CD14-positive monocyte (primary cell): ENCODE measurements at regions not wholly inside any gene's neighbourhood (a gene's known extent, or its start where the extent isn't known, plus 50 kb on each side); places are given as distances from the start of the nearest gene placed in this dataset.
A peak's percentile ranks its signal among the peaks of the same experiment; 100 is the strongest.

Experiments used
- DNase-seq, 3 donors: peaks; one replicate each; pipeline ENCODE4 v3.0.0-alpha.2; 2011 to 2022
- H2AFZ ChIP-seq: 2 replicates; pipeline ENCODE4 v1.6.0; 2012; ENCODE audit warnings: mild to moderate bottlenecking, low read depth, low read length, inconsistent platforms; ENCODE audit not compliant: insufficient read depth, poor library complexity, severe bottlenecking
- H3K27ac ChIP-seq, 2 donors: 1 replicate in 1 of 2; 2 replicates in 1 of 2; pipeline ENCODE4 v1.5.1; 2012 to 2013; ENCODE audit warnings: low read length in 2 of 2, control low read depth in 1 of 2, inconsistent platforms in 1 of 2, low read depth in 1 of 2, mild to moderate bottlenecking in 1 of 2
- H3K27me3 ChIP-seq, 2 donors: one replicate each; pipeline versions ENCODE4 v1.6.0 to v1.6.1; 2011 to 2013; ENCODE audit warnings: low read length in 2 of 2; ENCODE audit not compliant: control insufficient read depth in 2 of 2, insufficient read depth in 2 of 2
- H3K36me3 ChIP-seq, 2 donors: replicated peaks in 1 of 2; 1 replicate in 1 of 2; 2 replicates in 1 of 2; pipeline versions ENCODE4 v1.5.1 to v1.6.1; 2012 to 2013; ENCODE audit warnings: low read length in 2 of 2, control low read depth in 1 of 2, inconsistent platforms in 1 of 2, mild to moderate bottlenecking in 1 of 2; ENCODE audit not compliant: insufficient read depth in 2 of 2, control insufficient read depth in 1 of 2
- H3K4me1 ChIP-seq, 2 donors: 1 replicate in 1 of 2; 2 replicates in 1 of 2; pipeline versions ENCODE4 v1.5.1 to v1.6.1; 2012 to 2013; ENCODE audit warnings: low read length in 2 of 2, control low read depth in 1 of 2, inconsistent platforms in 1 of 2, mild to moderate bottlenecking in 1 of 2, moderate library complexity in 1 of 2; ENCODE audit not compliant: insufficient read depth in 2 of 2, control insufficient read depth in 1 of 2
- H3K4me2 ChIP-seq: replicated peaks from 2 replicates; pipeline ENCODE3; 2012; ENCODE audit warnings: low read length, moderate library complexity, mild to moderate bottlenecking; ENCODE audit not compliant: poor library complexity, severe bottlenecking; ENCODE audit errors: extremely low read depth
- H3K4me3 ChIP-seq, 3 experiments: fragments of 200-600 bp in 1 of 3; sonication (generic) in 1 of 3; replicated peaks in 1 of 3; 1 replicate in 2 of 3; 2 replicates in 1 of 3; pipeline ENCODE4 v1.5.1; 2011 to 2013; ENCODE audit warnings: low read length in 3 of 3, mild to moderate bottlenecking in 3 of 3, control low read depth in 2 of 3, low read depth in 2 of 3, inconsistent platforms in 1 of 3, moderate library complexity in 1 of 3
- H3K79me2 ChIP-seq: 2 replicates; pipeline ENCODE4 v1.6.0; 2012; ENCODE audit warnings: mild to moderate bottlenecking, control low read depth, inconsistent platforms, low read length, moderate library complexity; ENCODE audit not compliant: insufficient read depth
- H3K9ac ChIP-seq: 2 replicates; pipeline ENCODE4 v1.6.0; 2017; ENCODE audit warnings: low read length, mild to moderate bottlenecking; ENCODE audit not compliant: insufficient read depth, poor library complexity, severe bottlenecking
- H3K9me3 ChIP-seq, 2 donors: replicated peaks in 1 of 2; 1 replicate in 1 of 2; 2 replicates in 1 of 2; pipeline versions ENCODE4 v1.5.1 to v1.6.1; 2012 to 2013; ENCODE audit warnings: low read length in 2 of 2, control low read depth in 1 of 2; ENCODE audit not compliant: control insufficient read depth in 1 of 2, insufficient read depth in 1 of 2
- H4K20me1 ChIP-seq: 2 replicates; pipeline ENCODE4 v1.6.0; 2012; ENCODE audit warnings: mild to moderate bottlenecking, low read length, control low read depth, moderate library complexity; ENCODE audit not compliant: insufficient read depth
- H3K27ac Mint-ChIP-seq, 7 donors: one replicate each; pipeline ENCODE4 v1.8.0; 2020; ENCODE audit warnings: mild to moderate bottlenecking in 7 of 7, mixed read lengths in 7 of 7, moderate library complexity in 6 of 7, inconsistent platforms in 2 of 7
- H3K27me3 Mint-ChIP-seq, 3 donors: one replicate each; pipeline ENCODE4 v1.8.0; 2021 to 2022; ENCODE audit warnings: low read depth in 3 of 3, mild to moderate bottlenecking in 3 of 3, mixed read lengths in 3 of 3, moderate library complexity in 3 of 3, inconsistent platforms in 1 of 3
- H3K36me3 Mint-ChIP-seq, 2 donors: one replicate each; pipeline ENCODE4 v1.8.0; 2020; ENCODE audit warnings: mixed read lengths in 2 of 2, inconsistent platforms in 1 of 2, mild to moderate bottlenecking in 1 of 2
- H3K4me1 Mint-ChIP-seq: one replicate; pipeline ENCODE4 v1.8.0; 2020; ENCODE audit warnings: mild to moderate bottlenecking, mixed read lengths
- H3K4me3 Mint-ChIP-seq, 2 donors: one replicate each; pipeline ENCODE4 v1.8.0; 2020; ENCODE audit warnings: mild to moderate bottlenecking in 2 of 2, mixed read lengths in 2 of 2, moderate library complexity in 1 of 2
- H3K9me3 Mint-ChIP-seq, 7 donors: one replicate each; pipeline ENCODE4 v1.8.0; 2020 to 2022; ENCODE audit warnings: mixed read lengths in 7 of 7, mild to moderate bottlenecking in 6 of 7, moderate library complexity in 6 of 7, inconsistent platforms in 2 of 7
- WGBS: methylation state at CpG from one replicate; pipeline ENCODE4 v1.1.5; 2013; ENCODE audit warnings: missing lambda C conversion rate; ENCODE audit not compliant: insufficient coverage; 5-methylcytosine and 5-hydroxymethylcytosine counted together
- intact Hi-C, 2 donors: fragments of 100-400 bp; cut with micrococcal nuclease; formaldehyde crosslinking; loops; one replicate each; pipeline versions ENCODE4 v1.15.0 to v1.15.1; 2023
- TF ChIP-seq, protein P1 (sequence below): fragments of 200-600 bp; IDR thresholded peaks from one replicate; pipeline ENCODE4 v1.8.0; 2022; ENCODE audit warnings: antibody characterized with exemption, mild to moderate bottlenecking

GRCh38 chr6:44737341-44737740 is 349.8 kb downstream of the CDC5L start:
- H3K9ac ChIP-seq: no peak overlapping the region
- Mint-ChIP-seq H3K9me3 (peaks cover 0 to 2% (median 0%) of the 10 kb centered on the region in 7 donors), H3K4me3 (no peak overlapping the region), H3K27me3 (peaks cover 0 to 4% (median 2%) of the 10 kb centered on the region in 3 donors), H3K36me3 (no peaks in the 10 kb centered on the region), H3K4me1 (peaks cover 7% of the 10 kb centered on the region), H3K27ac (peak overlapping the region in 1 of 7 donors; percentile 32)
- H3K79me2 ChIP-seq: no peaks in the 10 kb centered on the region
- H4K20me1 ChIP-seq: no peaks in the 10 kb centered on the region
- no peak overlapping the region for H2AFZ ChIP-seq
- H3K27me3 ChIP-seq: no peaks in the 10 kb centered on the region
- TF ChIP-seq, protein P1, sequence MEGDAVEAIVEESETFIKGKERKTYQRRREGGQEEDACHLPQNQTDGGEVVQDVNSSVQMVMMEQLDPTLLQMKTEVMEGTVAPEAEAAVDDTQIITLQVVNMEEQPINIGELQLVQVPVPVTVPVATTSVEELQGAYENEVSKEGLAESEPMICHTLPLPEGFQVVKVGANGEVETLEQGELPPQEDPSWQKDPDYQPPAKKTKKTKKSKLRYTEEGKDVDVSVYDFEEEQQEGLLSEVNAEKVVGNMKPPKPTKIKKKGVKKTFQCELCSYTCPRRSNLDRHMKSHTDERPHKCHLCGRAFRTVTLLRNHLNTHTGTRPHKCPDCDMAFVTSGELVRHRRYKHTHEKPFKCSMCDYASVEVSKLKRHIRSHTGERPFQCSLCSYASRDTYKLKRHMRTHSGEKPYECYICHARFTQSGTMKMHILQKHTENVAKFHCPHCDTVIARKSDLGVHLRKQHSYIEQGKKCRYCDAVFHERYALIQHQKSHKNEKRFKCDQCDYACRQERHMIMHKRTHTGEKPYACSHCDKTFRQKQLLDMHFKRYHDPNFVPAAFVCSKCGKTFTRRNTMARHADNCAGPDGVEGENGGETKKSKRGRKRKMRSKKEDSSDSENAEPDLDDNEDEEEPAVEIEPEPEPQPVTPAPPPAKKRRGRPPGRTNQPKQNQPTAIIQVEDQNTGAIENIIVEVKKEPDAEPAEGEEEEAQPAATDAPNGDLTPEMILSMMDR: no peak
- WGBS: no CpG with 5 or more reads among the region's 9 CpGs
- DNase-seq: no peak
- no peaks in the 10 kb centered on the region for H3K36me3 ChIP-seq
- no peak overlapping the region for H3K27ac ChIP-seq
- no peak overlapping the region for H3K4me3 ChIP-seq
- H3K9me3 ChIP-seq: no peaks in the 10 kb centered on the region
- H3K4me1 ChIP-seq: no peaks in the 10 kb centered on the region
- intact Hi-C loops: no loop called here
- no peak overlapping the region for H3K4me2 ChIP-seq

DNA sequence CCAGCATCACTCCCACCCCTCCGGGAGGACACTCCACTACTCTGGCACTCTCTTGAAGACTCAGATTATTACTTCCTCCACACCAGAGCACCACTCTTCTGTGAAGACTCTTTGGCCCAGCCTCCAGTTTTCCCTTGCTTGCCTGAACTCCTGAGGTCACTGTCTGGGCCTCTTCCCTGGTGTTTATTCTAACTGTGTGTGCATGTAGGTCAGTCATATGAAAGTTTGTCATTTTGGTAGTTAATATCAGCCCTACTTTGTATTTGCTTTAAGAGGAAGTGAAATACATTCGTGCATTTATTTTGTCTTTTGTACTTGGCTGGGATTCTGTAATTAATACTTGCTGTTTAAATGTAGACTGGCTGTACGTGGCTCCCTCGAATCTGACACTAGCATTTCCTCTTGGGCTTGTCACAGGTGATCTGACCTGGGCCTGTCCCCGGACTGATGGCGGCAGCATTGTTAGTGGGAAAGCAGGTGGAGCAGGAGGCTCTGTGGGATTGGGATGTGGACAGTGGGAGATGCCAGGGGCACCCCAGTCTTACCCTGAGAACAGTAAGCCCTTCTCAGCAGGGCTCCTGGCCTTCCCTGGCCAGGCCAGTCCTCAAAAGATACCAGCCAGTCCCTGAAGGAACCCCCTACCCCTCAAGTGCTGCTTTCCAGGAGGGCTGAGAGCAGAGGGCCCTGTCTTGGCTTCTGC is 350.5 kb downstream of the CDC5L start:
- Mint-ChIP-seq H3K27ac (peak overlapping the region in 1 of 7 donors; percentile 52), H3K36me3 (no peaks in the 10 kb centered on the region), H3K4me3 (no peak overlapping the region), H3K27me3 (peaks cover 0 to 4% (median 2%) of the 10 kb centered on the region in 3 donors), H3K9me3 (peaks cover 0 to 3% (median 0%) of the 10 kb centered on the region in 7 donors), H3K4me1 (peaks cover 7% of the 10 kb centered on the region)
- WGBS: 85% methylated on average over 5 of the region's 6 CpGs
- H3K36me3 ChIP-seq: no peaks in the 10 kb centered on the region
- H3K27me3 ChIP-seq: no peaks in the 10 kb centered on the region
- DNase-seq: no peak
- H3K4me1 ChIP-seq: no peaks in the 10 kb centered on the region
- intact Hi-C loops: no loop called here
- no peak overlapping the region for H3K4me3 ChIP-seq
- no peaks in the 10 kb centered on the region for H4K20me1 ChIP-seq
- H3K79me2 ChIP-seq: no peaks in the 10 kb centered on the region
- no peak overlapping the region for H3K4me2 ChIP-seq
- no peak overlapping the region for H3K9ac ChIP-seq
- TF ChIP-seq, protein P1: no peak
- H2AFZ ChIP-seq: no peak overlapping the region
- H3K9me3 ChIP-seq: no peaks in the 10 kb centered on the region
- no peak overlapping the region for H3K27ac ChIP-seq
